Lower leg skin (tissue), 3 donors: ENCODE measurements at regions not wholly inside any gene's neighbourhood (a gene's known extent, or its start where the extent isn't known, plus 50 kb on each side); places are given as distances from the start of the nearest gene placed in this dataset.

Source experiments
- POLR2A ChIP-seq, 2 donors: fragments of 450-650 bp; IDR thresholded peaks; one replicate each; pipeline ENCODE4 v1.6.1; 2016 to 2017; ENCODE audit warnings: antibody characterized with exemption in 2 of 2, mild to moderate bottlenecking in 1 of 2, moderate library complexity in 1 of 2
- TF ChIP-seq, protein P1 (sequence below), 3 donors: fragments of 450-650 bp; IDR thresholded peaks; one replicate each; pipeline ENCODE4 v1.5.1; 2016; ENCODE audit warnings: antibody characterized with exemption in 3 of 3, mild to moderate bottlenecking in 3 of 3, moderate library complexity in 2 of 3

DNA sequence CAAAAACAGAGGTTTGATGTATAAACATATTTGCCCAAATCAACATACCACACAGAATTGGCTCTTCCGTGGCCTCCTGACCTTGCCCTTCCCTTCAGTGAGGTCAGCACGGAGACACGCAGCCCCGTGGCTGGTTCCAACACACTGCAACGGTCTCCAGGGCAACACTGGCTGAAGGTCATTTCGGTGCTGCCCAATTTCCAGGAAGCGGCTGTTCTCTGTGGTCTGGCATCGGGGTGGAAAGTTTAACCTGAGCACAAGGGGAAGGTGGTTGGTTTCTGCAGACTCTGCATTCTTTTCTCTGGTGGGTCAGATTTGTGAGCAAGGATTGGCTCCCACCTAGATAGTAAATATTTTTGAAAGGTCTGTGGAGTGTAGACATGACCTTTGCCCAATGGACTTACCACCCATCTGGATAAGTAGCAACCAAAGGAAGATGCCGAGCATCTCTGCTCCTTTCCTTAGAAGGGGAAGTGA, 177.6 kb upstream of the PHACTR1 start:
- TF ChIP-seq, protein P1, sequence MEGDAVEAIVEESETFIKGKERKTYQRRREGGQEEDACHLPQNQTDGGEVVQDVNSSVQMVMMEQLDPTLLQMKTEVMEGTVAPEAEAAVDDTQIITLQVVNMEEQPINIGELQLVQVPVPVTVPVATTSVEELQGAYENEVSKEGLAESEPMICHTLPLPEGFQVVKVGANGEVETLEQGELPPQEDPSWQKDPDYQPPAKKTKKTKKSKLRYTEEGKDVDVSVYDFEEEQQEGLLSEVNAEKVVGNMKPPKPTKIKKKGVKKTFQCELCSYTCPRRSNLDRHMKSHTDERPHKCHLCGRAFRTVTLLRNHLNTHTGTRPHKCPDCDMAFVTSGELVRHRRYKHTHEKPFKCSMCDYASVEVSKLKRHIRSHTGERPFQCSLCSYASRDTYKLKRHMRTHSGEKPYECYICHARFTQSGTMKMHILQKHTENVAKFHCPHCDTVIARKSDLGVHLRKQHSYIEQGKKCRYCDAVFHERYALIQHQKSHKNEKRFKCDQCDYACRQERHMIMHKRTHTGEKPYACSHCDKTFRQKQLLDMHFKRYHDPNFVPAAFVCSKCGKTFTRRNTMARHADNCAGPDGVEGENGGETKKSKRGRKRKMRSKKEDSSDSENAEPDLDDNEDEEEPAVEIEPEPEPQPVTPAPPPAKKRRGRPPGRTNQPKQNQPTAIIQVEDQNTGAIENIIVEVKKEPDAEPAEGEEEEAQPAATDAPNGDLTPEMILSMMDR (IDR thresholded peaks at IDR 0.05) = no peak
- TF ChIP-seq POLR2A (IDR thresholded peaks at IDR 0.05) = no peak
